Colonic mucosa (tissue), 4 donors: ENCODE measurements at regions not wholly inside any gene's neighbourhood (a gene's known extent, or its start where the extent isn't known, plus 50 kb on each side); places are given as distances from the start of the nearest gene placed in this dataset.

Source experiments
- DNase-seq: peaks from one replicate; pipeline ENCODE4 v3.0.0-alpha.2; 2020
- H3K27ac ChIP-seq: fragments of 200-600 bp; one replicate; pipeline ENCODE4 v1.8.0; 2021
- H3K27me3 ChIP-seq: fragments of 200-600 bp; one replicate; pipeline ENCODE4 v1.8.0; 2021
- H3K36me3 ChIP-seq: fragments of 200-600 bp; one replicate; pipeline ENCODE4 v1.8.0; 2021
- H3K4me1 ChIP-seq: fragments of 200-600 bp; one replicate; pipeline ENCODE4 v1.8.0; 2021; ENCODE audit warnings: mild to moderate bottlenecking
- H3K4me3 ChIP-seq: fragments of 200-600 bp; one replicate; pipeline ENCODE4 v1.8.0; 2021
- H3K9ac ChIP-seq, 2 donors: one replicate each; pipeline ENCODE4 v1.7.0; 2013; ENCODE audit warnings: control low read depth in 2 of 2, low read depth in 2 of 2, low read length in 2 of 2
- H3K9me3 ChIP-seq: fragments of 200-600 bp; one replicate; pipeline ENCODE4 v1.8.0; 2021
- CTCF ChIP-seq: fragments of 200-600 bp; IDR thresholded peaks from one replicate; pipeline ENCODE4 v1.8.0; 2022; ENCODE audit warnings: antibody characterized with exemption, mild to moderate bottlenecking
- intact Hi-C: fragments of 100-400 bp; cut with DNase I; formaldehyde crosslinking; loops from one replicate; pipeline ENCODE4 v1.14.1; 2022
- donor health status: healthy.
- donor health status: DM: no; HTN: no; CAD: no.
- donor health status: DM: no; HTN: no; CAD: no.

- no peak overlapping the region for H3K27ac ChIP-seq
- H3K9ac ChIP-seq = no peak overlapping the region
- intact Hi-C loops = no loop called here
- no peak overlapping the region for H3K4me3 ChIP-seq
- H3K9me3 ChIP-seq = no peaks in the 10 kb centered on the region
- no peaks in the 10 kb centered on the region for H3K4me1 ChIP-seq
- no peaks in the 10 kb centered on the region for H3K27me3 ChIP-seq
- H3K36me3 ChIP-seq = no peaks in the 10 kb centered on the region
- no peak for TF ChIP-seq CTCF
- DNase-seq = no peak
These were observed 267.2 kb downstream of the ADGRG6 start for GRCh38 chr6:142568857-142569597.

- H3K4me1 ChIP-seq = no peaks in the 10 kb centered on the region
- no peak overlapping the region for H3K27ac ChIP-seq
- intact Hi-C loops = no loop called here
- H3K27me3 ChIP-seq = no peaks in the 10 kb centered on the region
- no peaks in the 10 kb centered on the region for H3K36me3 ChIP-seq
- no peaks in the 10 kb centered on the region for H3K9me3 ChIP-seq
- TF ChIP-seq CTCF = no peak
- H3K4me3 ChIP-seq = no peak overlapping the region
- H3K9ac ChIP-seq = no peak overlapping the region
- no peak for DNase-seq
These were observed 267.9 kb downstream of the ADGRG6 start for GRCh38 chr6:142569676-142570075.

DNA sequence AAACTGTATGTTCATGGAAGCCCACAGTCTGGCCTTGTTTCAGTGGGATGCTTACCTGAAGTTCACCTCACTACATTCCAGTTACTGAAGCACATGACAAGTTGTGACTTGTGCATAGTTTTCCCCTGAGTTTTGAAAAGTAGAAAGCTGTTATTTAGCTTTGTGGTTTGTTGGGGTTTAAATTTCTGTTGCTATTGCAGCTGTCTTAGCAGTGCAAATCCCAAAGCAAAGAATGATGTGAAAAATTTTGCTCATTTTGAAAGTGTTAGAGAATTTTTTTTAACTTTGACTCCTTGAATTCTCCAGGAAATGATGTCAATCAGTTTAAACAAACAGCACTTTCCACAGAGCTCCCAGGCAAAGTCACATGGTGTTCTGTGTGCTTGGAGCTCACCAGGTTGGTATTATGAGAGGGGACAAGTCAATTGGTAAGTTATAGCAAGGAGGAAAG lies 268.4 kb downstream of the ADGRG6 start:
- H3K36me3 ChIP-seq = no peaks in the 10 kb centered on the region
- intact Hi-C loops = no loop called here
- no peak overlapping the region for H3K4me3 ChIP-seq
- H3K27me3 ChIP-seq = no peaks in the 10 kb centered on the region
- no peak for TF ChIP-seq CTCF
- H3K9me3 ChIP-seq = no peaks in the 10 kb centered on the region
- H3K4me1 ChIP-seq = no peaks in the 10 kb centered on the region
- H3K9ac ChIP-seq = no peak overlapping the region
- H3K27ac ChIP-seq = no peak overlapping the region
- no peak for DNase-seq

GRCh38 chr6:142592876-142593275 lies 291.1 kb downstream of the ADGRG6 start:
- Histone ChIP-seq H3K4me3 (no peak overlapping the region), H3K9ac (no peak overlapping the region), H3K9me3 (no peaks in the 10 kb centered on the region), H3K4me1 (no peaks in the 10 kb centered on the region), H3K27ac (no peak overlapping the region), H3K27me3 (no peaks in the 10 kb centered on the region), H3K36me3 (no peaks in the 10 kb centered on the region)
- intact Hi-C loops = no loop called here
- TF ChIP-seq CTCF = no peak
- no peak for DNase-seq

- no peak for DNase-seq
- no peaks in the 10 kb centered on the region for H3K9me3 ChIP-seq
- no peaks in the 10 kb centered on the region for H3K4me1 ChIP-seq
- no peak overlapping the region for H3K27ac ChIP-seq
- TF ChIP-seq CTCF = no peak
- no peak overlapping the region for H3K4me3 ChIP-seq
- H3K9ac ChIP-seq = no peak overlapping the region
- no peaks in the 10 kb centered on the region for H3K36me3 ChIP-seq
- no peaks in the 10 kb centered on the region for H3K27me3 ChIP-seq
- intact Hi-C loops = no loop called here
These were observed 296.0 kb downstream of the ADGRG6 start for GRCh38 chr6:142597836-142598235.
